HG03442 (cell line): ENCODE measurements at regions not wholly inside any gene's neighbourhood (a gene's known extent, or its start where the extent isn't known, plus 50 kb on each side); places are given as distances from the start of the nearest gene placed in this dataset.
"Not testable (repeated sequence)": the region's sequence is repeated elsewhere in the genome, so short reads cannot be mapped to it uniquely, and the experiment has no call there.

Experiments
- ATAC-seq: cut with Tn5 transposase; IDR thresholded peaks from one replicate; pipeline ENCODE4 v1.9.1; 2021; ENCODE audit warnings: mild to moderate bottlenecking, moderate library complexity; ENCODE audit not compliant: unreplicated experiment

DNA sequence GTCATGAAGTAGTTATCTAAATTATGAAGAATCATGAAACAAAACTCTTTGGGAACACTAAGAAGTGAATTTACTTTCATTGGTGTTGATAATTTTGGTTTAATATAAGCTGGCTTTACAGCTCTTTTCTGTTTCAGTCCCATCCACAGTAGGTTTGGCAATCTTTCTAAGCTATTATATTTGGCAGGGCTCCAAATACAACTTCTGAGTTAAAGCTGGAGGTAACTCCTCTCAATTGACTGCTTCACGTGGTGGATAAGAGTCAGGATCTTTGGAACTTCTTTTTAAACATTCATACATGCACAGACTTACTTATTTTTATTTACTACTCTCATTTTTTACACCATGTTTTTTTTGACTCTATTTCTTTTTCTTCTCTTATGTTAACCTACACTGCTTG, 106.5 kb upstream of the EPHA3 start:
- ATAC-seq: no peak

DNA sequence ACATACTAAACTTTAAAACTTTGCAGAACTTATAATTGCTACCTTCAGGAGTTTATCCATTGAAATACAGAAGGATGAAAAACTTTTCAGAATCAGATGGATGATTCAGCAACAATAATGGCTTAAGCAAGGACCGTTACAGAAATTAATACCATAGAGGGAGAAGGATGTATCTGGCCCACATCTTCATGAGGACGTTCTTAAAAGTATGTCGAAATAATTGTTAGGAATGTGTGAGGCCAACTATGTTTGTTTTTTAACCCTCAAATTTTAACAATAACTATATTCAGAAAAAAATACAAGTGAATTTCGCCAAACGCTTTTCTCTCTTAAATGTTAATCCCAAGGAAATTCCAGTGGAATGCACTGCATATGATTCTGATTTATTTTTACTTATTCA, 105.2 kb upstream of the EPHA3 start:
- ATAC-seq: no peak

DNA sequence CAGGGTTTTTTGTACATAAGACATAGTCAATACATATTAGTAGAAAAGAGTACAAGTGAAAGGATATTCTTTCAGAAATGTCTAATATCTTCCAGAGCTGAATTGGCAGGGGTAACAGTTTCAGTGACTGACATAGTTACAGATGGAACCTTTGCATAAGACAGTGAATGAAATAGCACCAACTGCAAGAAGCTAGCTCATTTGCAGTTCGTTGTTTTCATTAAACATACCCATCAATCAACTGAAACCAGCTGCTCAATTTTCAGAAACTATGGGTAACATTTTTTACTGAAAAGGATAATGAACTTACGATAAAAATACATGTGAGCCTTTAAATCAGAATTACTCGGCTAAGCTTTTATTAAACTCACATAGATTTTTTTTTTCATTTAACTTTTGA, 93.9 kb upstream of the EPHA3 start:
- ATAC-seq: no peak

DNA sequence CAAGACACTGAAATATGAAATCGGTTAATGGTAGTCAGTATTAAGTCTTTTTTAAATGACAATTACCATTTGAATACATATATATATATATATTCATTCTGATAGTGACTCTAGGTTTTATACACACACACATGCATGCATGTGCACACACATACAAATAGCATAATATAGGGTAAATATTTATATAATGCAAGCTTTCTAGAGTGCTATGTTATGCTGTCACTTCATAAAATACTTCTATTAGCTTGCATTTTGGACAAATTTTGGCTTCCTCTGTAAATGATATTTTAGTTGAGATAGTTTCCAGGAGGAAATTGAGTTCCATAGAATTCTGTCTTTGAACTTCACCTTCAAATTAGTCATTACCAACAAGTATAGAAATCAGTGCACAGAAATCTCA, 89.9 kb upstream of the EPHA3 start:
- no peak for ATAC-seq

DNA sequence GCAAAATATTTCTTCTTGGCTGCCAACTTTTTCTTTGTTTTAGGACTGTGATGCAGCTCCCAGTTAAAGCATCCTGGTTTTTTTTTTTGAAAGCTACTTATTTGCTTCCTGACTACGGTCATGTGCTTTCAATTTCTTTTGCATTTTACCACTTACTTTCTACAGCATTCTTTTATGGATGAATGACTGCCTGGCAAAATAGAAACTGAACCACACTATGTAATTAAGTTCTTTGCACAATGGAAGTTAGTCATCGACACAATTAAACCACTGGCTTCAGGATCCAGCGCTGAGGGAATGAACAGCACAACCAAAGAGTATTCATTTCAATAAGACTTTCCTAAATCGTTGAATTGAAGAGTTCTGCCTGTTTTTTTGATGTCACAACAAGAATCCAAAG, 82.2 kb upstream of the EPHA3 start:
- ATAC-seq: no peak

DNA sequence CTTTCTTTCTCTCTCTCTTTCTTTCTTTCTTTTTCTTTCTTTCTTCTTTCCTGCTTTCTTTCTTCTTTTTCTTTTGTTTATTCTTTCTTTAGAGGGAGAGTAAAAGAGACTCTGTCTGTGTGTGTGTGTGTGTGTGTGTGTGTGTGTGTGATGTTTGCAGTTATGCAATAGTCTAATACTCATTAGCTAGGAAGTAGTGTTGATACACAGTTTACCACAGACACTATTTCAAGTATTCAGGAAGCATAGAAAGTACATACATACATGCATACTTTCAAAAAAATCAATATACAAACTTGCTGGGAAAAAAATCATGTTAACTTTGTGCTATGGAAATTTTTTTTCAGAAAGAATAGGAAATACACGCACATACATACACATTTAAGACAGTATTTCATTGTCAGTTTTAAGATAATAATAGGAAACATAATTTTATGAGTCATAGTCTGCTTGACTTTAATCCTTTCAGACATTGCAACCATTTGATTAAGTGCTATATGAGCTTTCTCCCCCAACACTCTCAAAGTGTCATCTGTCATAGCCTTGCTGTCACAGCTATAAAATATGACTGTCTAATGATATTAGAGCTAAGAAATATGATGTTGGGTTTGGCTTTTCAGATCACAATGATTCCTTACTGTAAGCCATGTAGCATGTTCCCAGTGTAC, 74.9 kb upstream of the EPHA3 start:
- ATAC-seq: no peak

DNA sequence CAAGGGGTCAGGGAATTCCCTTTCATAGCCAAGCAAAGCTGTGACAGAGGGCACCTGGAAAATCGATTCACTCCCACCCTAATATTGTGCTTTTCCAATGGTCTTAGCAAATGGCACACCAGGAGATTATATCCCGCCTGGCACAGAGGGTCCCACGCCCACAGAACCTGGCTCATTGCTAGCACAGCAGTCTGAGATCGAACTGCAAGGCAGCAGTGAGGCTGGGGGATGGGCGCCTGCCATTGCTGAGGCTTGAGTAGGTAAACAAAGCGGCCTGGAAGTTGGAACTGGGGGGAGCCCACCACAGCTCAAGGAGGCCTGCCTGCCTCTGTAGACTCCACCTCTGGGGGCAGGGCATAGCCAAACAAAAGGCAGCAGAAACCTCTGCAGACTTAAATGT, 72.7 kb upstream of the EPHA3 start:
- ATAC-seq: not testable (repeated sequence)

DNA sequence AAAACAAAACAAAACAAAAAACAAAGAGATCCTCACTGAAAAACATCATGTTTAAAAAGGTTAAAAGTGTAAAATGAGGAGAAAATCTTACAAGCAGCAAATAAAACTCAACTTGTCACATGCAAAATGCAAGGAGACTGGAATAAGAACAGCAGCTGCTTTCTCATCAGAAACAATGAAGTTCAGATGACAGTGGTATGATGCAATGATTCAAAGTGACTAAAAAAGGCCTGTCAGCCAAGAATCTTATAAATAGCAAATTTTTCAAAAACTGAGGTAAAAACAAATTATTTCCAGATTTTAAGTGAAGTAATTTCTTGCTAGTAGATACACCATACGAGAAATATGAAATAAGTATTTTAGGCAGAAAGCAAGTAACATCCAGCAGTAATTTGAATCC, 68.6 kb upstream of the EPHA3 start:
- ATAC-seq: no peak

DNA sequence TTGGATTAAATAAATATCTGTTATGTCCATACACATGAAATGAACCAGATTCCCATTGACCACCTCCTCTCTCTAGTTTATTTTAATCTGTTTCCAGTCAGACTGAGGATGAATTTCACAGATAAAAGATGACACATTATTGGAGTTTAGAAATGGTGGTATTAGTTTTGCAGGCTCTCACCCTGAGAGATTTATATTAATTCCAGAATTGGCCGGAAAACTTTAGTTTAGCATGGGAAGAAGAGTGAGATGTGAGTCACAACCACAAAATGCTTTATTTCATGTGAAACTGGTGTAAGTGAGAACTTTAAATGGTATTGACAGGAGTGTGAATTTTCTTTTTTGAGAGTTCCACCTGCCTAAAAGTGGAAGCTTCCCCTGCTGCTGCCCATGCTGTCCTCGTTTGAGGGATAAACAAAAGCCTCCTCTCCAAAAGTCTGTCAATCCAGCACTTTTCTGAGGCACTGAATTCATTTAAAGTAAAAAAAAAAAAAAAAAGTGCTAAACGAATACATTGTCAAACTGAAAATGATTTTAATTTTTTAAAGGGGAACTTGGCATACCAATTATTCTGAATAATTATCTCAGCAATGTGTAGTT, 65.1 kb upstream of the EPHA3 start:
- ATAC-seq: no peak

DNA sequence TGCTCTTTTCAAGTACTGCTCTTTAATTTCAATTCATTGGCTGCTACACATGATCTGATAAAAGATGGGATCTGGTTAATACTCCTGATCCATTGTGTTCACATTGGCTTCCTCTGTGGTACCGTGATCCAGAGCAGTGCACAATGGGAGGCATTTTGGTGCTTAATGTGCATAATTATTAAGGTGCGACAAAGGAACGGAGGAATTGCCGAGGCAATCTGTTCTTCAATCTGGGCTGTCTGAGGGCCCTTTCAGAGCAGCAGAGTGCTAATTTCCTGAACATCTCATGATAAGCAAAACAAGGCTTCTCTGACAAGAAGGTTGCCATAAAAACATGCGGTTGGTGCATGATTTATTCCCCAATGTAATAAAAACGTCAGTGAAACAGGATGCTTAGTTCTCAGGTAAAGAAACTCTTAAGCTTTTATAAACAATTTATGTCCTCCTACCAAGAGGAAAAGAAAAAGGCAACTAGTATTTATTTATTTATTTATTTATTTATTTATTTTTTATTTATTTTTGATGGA, 64.0 kb upstream of the EPHA3 start:
- no peak for ATAC-seq

DNA sequence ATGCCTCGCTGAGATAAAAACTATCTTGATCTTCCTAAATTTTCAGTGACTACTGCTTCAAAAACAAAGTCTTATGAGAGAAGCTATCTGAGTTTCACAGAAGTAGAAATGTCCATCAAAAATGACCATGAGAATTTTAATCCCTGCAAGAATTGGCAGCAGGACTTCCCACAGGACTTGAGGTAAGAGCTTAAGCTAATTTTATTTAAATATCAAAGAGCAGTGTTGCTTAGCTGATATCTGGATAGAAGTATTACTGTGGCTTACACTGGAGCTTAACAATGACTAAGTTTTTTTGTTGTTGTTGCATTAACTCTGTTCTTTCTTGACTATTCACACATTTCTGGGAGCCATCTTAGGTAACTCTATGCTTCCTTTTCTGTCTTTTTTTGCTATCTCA, 60.8 kb upstream of the EPHA3 start:
- no peak for ATAC-seq

DNA sequence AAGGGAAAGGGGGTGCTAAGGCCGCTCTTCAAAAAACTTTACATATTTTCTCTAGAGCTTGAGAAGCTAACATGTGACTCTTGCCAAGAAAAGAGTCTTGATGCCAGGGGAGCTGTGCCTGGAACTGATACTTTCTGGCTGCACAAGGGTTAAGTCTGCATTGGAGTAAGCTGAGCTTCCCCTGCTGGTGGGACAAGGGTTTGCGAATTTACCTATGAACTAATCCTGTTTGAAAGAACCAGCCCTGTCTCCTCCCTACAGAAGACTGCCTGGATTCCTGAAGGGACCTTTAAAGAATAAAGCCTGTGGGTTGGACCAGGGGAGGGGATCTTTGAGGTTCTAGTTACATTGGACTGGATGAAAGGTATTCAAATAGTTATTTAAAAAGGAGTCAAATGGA, 58.3 kb upstream of the EPHA3 start:
- no peak for ATAC-seq

DNA sequence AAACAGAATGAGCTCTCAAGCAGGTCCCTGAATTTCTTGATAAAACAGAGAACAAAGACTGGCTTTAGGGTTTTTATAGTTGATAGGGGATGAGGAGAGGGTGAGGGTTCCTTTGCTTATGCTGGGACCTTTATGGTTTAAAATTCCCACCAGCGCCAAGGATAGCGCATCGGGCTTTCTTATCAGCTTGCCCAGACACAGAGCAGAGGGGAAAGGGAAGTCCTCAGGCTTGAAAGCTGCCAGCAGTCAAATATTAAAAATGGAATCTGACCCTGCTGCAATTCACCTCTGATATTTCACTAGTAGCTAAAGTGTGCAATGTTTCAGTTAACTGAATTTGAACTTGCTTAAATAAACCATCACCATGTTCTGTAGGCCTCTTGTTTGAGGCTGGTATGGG, 55.0 kb upstream of the EPHA3 start:
- ATAC-seq: no peak

DNA sequence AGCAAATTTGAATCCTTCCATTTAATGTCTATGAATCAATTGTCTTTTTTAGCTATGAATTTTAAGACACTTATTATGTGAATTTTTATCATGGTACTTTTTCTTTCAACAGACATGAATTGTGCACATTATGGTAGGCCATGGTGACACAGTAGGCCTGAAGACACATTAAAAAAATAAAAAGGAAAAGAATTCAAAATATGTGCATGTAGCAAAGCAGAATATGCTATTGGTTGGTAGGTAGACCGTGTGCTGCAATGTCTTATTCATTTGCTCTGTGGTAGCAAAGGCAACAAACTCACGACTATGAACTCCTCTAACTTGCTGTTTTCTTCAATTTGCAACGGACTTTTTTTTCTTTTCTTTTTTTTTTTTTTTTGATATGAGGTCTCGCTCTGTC, 50.0 kb upstream of the EPHA3 start:
- no peak for ATAC-seq
